AML-193 (cell line): ENCODE measurements at regions not wholly inside any gene's neighbourhood (a gene's known extent, or its start where the extent isn't known, plus 50 kb on each side); places are given as distances from the start of the nearest gene placed in this dataset.

Experiments
- DNase-seq, 2 experiments: peaks; one replicate each; lab custom pipeline; 2025; lab: John Stamatoyannopoulos, UW

DNA sequence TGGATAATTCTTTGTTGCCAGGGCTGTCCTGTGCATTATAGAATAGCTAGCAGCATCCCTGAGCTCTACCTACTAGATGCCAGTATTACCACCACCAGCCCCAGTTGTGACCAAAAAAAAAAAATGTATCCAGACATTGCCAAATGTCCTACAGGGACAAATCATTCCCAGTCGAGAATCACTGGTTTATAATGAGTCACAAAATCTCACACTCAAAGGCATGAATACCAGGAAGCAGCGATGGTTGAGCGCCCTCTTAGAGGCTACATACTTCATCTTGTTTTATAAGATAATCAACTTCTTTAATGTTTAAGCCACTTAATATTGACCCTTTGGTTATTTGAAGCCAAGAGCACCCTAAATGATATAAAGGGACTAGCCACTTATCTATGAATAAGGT lies 297.3 kb downstream of the DHX15 start:
- no peak for DNase-seq

GRCh38 chr4:24285759-24286158 lies 298.6 kb downstream of the DHX15 start:
- DNase-seq, result no peak

DNA sequence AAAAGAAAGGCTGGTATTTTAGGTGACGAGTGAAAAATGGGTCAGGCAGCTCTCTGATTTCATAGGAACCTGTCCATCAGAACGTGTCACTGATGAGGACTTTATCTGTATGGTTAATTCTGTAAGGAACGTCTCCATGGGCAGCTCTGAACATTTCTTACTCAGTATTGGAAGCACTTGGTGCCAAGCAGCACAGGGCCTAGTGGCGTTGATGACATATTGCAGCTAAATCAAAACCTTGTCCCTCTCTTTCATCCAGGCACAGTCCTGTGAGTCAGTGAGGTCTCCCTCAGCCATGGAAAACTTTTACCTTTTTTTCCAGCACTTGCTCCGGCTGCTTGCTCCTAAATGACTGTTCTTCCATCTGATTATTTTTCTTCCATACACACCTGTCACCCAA lies 301.9 kb downstream of the DHX15 start:
- no peak for DNase-seq

GRCh38 chr4:24279911-24280375 lies 304.4 kb downstream of the DHX15 start:
- DNase-seq, result no peak

- no peak for DNase-seq
Measured at GRCh38 chr4:24279469-24279868, 304.9 kb downstream of the DHX15 start.

- DNase-seq, result no peak
Measured at GRCh38 chr4:24278693-24279092, 305.7 kb downstream of the DHX15 start.

DNA sequence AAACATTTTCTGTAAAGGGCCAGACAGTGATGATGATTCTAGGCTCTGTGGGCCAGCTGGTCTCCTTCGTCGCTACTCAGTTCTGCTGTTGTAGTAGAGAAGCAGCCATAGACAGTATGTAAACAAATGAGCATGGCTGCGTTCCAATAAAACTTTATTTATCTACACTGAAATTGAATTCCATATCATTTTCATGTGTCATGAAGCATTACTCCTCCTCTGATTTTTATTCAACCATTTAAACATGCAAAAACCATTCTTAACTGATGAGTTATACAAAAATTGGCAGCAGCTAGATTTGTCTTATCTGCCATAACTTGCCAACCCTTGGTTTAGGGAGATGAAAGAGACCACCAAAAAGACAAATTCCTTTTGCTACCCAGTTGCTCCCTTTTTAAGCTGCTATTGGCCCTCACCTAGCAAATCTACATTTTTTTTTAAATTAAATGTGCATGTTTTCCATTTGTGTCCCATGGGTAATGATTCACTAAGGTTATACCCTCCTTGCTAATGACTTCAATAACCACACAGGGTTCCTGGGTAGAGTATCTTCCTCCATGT lies 309.9 kb downstream of the DHX15 start:
- DNase-seq, result no peak

DNA sequence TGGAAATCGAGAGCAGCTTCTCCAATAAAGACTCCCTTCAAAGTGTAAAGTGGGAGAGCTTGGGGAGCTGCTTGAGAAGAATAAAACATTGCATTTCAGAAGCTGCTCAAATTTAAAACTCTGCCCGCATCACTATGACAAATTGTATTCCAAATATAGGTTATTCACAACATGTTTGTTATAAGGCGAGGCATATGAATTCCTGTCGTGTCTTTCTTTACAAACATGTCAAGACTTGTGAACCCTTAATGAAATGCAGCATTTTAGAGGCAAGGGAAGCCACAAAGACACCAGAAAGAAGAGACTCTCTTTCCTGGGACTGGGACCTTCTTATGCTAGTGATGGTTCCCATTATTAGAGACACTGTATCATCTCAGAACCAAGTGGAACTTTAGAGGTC lies 311.2 kb downstream of the DHX15 start:
- DNase-seq, result no peak

DNA sequence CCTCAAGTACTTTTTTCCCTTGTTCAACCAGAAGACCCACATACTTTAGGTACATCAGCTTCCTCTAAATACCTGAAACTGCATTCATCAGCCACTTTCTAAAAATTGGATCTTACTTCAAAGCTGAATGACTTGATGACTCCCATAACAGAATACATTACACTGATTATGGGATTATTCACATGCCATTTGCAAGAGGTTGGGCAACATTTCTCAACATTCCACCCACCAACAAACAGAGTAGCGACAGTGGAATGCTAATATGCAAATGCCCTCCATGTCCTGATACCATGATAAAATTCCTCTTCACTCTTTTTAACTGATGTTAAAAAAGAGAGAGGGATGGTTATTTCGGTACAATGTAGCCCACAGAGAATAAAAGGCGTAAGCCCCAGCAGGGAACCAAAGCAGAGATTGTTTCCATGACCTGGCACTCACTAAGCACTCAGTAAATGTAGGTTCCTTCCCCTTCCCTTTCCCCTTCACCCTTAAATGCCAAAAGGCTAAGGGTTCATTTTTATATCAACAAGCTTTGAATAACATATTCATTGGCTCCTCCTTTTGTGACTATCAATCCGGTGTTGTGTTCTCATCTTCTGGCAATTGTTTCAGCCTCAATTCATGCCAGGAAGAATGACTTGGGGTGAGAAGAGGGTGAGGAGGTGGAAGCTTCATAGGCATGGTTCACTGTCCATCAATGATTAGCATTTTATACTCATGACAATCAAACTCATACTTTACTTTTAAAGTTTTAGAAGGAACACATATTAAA lies 317.2 kb downstream of the DHX15 start:
- no peak for DNase-seq

DNA sequence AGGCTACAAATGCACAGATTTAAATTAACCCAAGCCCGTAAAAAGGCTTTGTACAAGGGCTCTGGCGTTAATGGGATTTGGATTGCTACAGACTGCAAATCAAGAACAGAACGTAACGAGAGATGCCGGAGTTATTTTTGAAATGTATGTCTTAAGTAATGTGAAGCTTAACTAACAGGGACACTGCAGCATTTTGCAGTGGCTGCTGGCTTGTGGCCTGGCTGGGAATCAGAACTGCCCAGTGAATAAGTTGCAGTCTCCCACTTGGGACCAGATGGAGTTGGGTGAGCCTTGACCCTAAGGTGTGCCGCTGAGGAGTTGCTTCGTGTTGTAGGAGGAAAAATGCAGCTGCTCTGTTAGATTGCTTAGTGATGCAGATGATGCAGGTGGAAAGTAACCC lies 318.4 kb downstream of the DHX15 start:
- no peak for DNase-seq

DNA sequence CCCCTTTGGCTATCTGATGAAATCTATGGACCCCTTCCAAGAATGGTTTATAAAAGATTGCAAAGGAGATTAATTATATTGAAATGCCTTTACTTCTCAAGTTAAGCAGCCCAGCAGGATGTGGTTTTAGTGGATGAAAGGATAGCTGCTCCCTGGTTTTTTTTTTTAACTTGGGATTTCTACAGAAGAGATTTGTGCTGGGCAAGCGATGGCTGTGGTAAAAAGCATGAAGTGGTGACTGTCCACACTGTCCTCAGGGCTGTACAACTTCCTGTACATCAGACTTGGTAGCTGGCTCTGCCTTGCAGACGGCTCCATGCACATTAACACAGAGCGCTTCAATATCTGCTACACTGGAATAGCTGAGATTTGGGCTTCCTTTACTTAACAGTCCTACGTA lies 321.7 kb downstream of the DHX15 start:
- DNase-seq, result no peak

DNA sequence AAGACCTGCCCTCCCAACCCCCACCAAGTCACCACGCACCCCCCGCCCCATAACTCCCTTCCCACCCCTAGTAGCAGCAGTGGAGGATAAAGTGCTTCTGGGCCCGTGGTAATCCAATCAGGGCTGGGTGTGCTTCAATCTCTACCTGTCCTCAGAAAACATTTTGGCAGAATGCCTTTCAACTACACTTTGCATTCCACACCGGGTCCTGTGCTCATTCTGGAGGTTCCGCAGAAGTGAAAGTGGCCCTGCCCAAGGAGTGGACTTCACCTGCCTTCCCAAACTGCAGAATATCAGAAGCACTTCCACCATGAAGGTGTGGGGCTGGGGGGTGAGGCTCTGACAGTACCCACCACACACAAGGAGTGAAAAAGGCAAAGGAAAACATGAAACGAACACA lies 322.3 kb downstream of the DHX15 start:
- DNase-seq, result no peak

GRCh38 chr4:24260923-24261564 lies 323.3 kb downstream of the DHX15 start:
- DNase-seq, result no peak

DNA sequence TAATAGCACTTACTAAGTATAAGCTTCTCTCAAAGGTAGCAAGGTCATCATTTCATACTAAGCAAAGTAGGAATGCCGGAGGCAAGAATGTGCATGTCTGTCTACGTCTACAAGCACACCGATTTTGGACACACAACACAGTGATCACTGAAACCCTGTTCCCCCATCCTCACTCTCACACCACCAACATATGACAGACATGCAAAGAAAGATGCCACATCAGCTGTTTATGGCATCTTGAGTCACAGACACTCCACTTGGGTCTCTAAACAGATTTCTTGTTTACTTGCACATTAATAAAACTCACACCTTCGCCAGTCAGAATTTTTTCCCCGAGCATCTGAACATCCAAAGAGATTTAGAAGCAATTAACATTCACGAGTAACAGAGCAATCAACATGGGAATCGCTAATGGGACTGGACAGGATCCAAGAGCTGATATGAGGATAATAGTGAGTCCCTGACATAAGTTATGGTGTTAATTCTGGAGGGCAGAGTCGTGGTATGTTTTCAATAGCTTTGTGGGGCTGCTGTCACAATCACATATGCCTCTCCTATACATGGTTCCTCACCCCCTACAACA lies 324.1 kb downstream of the DHX15 start:
- no peak for DNase-seq

DNA sequence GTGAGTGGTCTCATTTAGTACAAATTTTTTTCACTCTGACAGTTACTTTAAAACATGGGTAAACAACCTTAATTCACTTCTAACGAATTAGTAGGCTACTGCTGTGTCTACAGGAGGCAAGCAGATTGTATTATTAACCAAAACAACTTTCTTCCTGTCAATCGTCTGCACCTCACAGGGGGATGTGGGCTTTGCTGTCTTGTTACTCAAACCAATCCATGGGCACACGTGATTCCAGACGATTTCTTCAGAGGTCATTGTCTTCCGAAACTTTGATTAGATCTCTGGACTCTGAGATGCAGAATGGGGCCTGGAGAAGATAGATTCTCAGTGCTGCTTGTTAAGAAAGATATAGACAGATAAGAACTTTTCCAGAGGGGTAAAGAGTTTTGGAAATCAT lies 327.8 kb downstream of the DHX15 start:
- no peak for DNase-seq

- no peak for DNase-seq
Measured at GRCh38 chr4:24256066-24256465, 328.3 kb downstream of the DHX15 start.

DNA sequence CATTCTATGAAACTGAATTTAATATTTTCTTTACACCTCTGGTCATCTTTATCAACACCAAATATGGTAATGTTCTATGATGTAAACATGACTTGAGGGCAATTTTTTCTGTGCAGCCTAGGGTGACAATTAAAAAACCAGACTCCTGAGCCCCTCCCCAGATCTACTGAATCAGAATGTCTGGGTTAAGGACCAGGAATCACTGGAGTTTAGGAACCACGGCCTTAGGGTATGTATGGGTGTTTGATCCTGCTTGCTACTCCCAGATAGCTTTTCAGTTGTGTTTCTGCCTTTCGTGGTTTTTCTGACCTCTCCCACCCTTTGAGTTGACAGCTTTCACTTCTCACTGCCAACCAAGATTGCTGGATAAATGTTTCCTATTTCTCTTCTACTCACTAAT lies 332.2 kb downstream of the DHX15 start:
- no peak for DNase-seq

GRCh38 chr4:24251589-24251988 lies 332.8 kb downstream of the DHX15 start:
- DNase-seq, result no peak

GRCh38 chr4:24249972-24250371 lies 334.4 kb downstream of the DHX15 start:
- no peak for DNase-seq

GRCh38 chr4:24248674-24249630 lies 335.4 kb downstream of the DHX15 start:
- no peak for DNase-seq

DNA sequence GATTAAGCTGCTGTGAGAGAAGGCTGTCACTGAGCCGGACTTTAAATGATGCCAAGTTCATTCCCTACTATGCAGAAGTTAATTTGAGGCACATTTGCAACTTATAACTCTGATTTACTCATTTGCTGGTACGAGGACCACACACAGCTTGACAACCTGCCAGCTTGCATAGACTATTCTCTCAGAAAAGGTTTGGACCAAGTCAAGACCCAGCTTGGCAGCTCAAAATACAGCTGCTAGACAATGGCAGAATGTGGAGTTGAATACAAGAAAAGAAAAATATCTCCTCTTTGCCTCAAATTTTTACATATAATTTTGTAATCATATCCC lies 338.9 kb downstream of the DHX15 start:
- DNase-seq, result no peak
